ENCODE measurements at regions not wholly inside any gene's neighbourhood (a gene's known extent, or its start where the extent isn't known, plus 50 kb on each side); places are given as distances from the start of the nearest gene placed in this dataset.

- POLR2A ChIA-PET = no interaction called here
Observed at GRCh38 chr10:23558361-23558799, 119.5 kb downstream of the OTUD1 start.

GRCh38 chr10:23568996-23569395, 130.1 kb downstream of the OTUD1 start:
- no peaks in the 10 kb centered on the region for H3K27me3 ChIP-seq (ENCODE audit: control insufficient read depth, insufficient read depth, low read length)
- no peak for TF ChIP-seq CTCF (IDR thresholded peaks at IDR 0.05; ENCODE audit: low read depth, low read length)
- ChIA-PET POLR2A (no interaction called here), CTCF (no interaction called here)
- H3K9me3 ChIP-seq (ENCODE audit: control insufficient read depth, insufficient read depth, low read length) = peaks cover 5% of the 10 kb centered on the region; the same call in 1 of the 2 replicates
- DNase-seq (ENCODE audit: low read depth, low spot score) = no peak
- no peak overlapping the region for H3K27ac ChIP-seq (ENCODE audit: low read depth, low read length)
- no peak overlapping the region for H3K4me3 ChIP-seq (ENCODE audit: low read depth, low read length)

More at GRCh38 chr10:23558361-23558799, 119.5 kb downstream of the OTUD1 start:
- CTCF ChIA-PET = interaction anchor here (0.5 kb wide), 1 partner anchor 251 kb away, joined by 3 read pairs; no protein-coding TSS in a partner anchor
- no peak for DNase-seq (ENCODE audit: low read depth, low spot score)
- Histone ChIP-seq H3K4me3 (ENCODE audit: low read depth, low read length) (no peak overlapping the region), H3K27me3 (ENCODE audit: control insufficient read depth, insufficient read depth, low read length) (no peaks in the 10 kb centered on the region), H3K27ac (ENCODE audit: low read depth, low read length) (no peak overlapping the region), H3K9me3 (ENCODE audit: control insufficient read depth, insufficient read depth, low read length) (no peaks in the 10 kb centered on the region; the same call in 1 of the 2 replicates)
- no peak for TF ChIP-seq CTCF (IDR thresholded peaks at IDR 0.05; ENCODE audit: low read depth, low read length)

GRCh38 chr10:23571884-23572283, 133.0 kb downstream of the OTUD1 start:
- POLR2A ChIA-PET = no interaction called here
- peaks cover 5% of the 10 kb centered on the region; the same call in 1 of the 2 replicates for H3K9me3 ChIP-seq (ENCODE audit: control insufficient read depth, insufficient read depth, low read length)
- TF ChIP-seq CTCF (IDR thresholded peaks at IDR 0.05; ENCODE audit: low read depth, low read length) = no peak
- CTCF ChIA-PET = no interaction called here
- no peak overlapping the region for H3K4me3 ChIP-seq (ENCODE audit: low read depth, low read length)
- no peak overlapping the region for H3K27ac ChIP-seq (ENCODE audit: low read depth, low read length)
- no peak for DNase-seq (ENCODE audit: low read depth, low spot score)
- H3K27me3 ChIP-seq (ENCODE audit: control insufficient read depth, insufficient read depth, low read length) = no peaks in the 10 kb centered on the region

- POLR2A ChIA-PET = no interaction called here
- TF ChIP-seq CTCF (IDR thresholded peaks at IDR 0.05; ENCODE audit: low read depth, low read length) = no peak
- H3K4me3 ChIP-seq (ENCODE audit: low read depth, low read length) = no peak overlapping the region
Observed at GRCh38 chr10:23581906-23582450, 143.1 kb downstream of the OTUD1 start.

GRCh38 chr10:23584396-23584795, 145.5 kb downstream of the OTUD1 start:
- CTCF ChIA-PET = no interaction called here
- POLR2A ChIA-PET = no interaction called here
- no peak for TF ChIP-seq CTCF (IDR thresholded peaks at IDR 0.05; ENCODE audit: low read depth, low read length)

More at GRCh38 chr10:23581906-23582450, 143.1 kb downstream of the OTUD1 start:
- CTCF ChIA-PET = interaction anchor here (0.6 kb wide), 2 partner anchors 141 to 1525 kb away, joined by 3 to 4 read pairs; no protein-coding TSS in a partner anchor
- no peak for DNase-seq (ENCODE audit: low read depth, low spot score)
- Histone ChIP-seq H3K27me3 (ENCODE audit: control insufficient read depth, insufficient read depth, low read length) (no peaks in the 10 kb centered on the region), H3K27ac (ENCODE audit: low read depth, low read length) (no peak overlapping the region), H3K9me3 (ENCODE audit: control insufficient read depth, insufficient read depth, low read length) (peaks cover 4% of the 10 kb centered on the region; the same call in 1 of the 2 replicates)

More at GRCh38 chr10:23584396-23584795, 145.5 kb downstream of the OTUD1 start:
- Histone ChIP-seq H3K27ac (ENCODE audit: low read depth, low read length) (no peak overlapping the region), H3K9me3 (ENCODE audit: control insufficient read depth, insufficient read depth, low read length) (peaks cover 4% of the 10 kb centered on the region; the same call in 1 of the 2 replicates), H3K27me3 (ENCODE audit: control insufficient read depth, insufficient read depth, low read length) (no peaks in the 10 kb centered on the region), H3K4me3 (ENCODE audit: low read depth, low read length) (no peak overlapping the region)
- no peak for DNase-seq (ENCODE audit: low read depth, low spot score)
